ENCODE measurements at regions not wholly inside any gene's neighbourhood (a gene's known extent, or its start where the extent isn't known, plus 50 kb on each side); places are given as distances from the start of the nearest gene placed in this dataset.

- no peak for DNase-seq
Observed at GRCh38 chr15:38696790-38697495, 132.3 kb upstream of the RASGRP1 start.

GRCh38 chr15:38698254-38698653 is 133.6 kb upstream of the RASGRP1 start:
- DNase-seq: no peak

GRCh38 chr15:38699633-38700230 is 135.1 kb upstream of the RASGRP1 start:
- peak; percentile 29 for DNase-seq

GRCh38 chr15:38701149-38701548 is 136.5 kb upstream of the RASGRP1 start:
- no peak for DNase-seq

- DNase-seq: no peak
Observed at GRCh38 chr15:38702178-38702912, 137.7 kb upstream of the RASGRP1 start.

GRCh38 chr15:38705436-38706219 is 141.0 kb upstream of the RASGRP1 start:
- DNase-seq: no peak

- DNase-seq: no peak
Observed at GRCh38 chr15:38706956-38707355, 142.3 kb upstream of the RASGRP1 start.

- DNase-seq: no peak
Observed at GRCh38 chr15:38707802-38708671, 143.4 kb upstream of the RASGRP1 start.

GRCh38 chr15:38708672-38709180 is 144.1 kb upstream of the RASGRP1 start:
- DNase-seq: no peak

- DNase-seq: no peak
Observed at GRCh38 chr15:38709196-38709595, 144.6 kb upstream of the RASGRP1 start.

- DNase-seq: no peak
Observed at GRCh38 chr15:38714309-38715072, 149.9 kb upstream of the RASGRP1 start.

GRCh38 chr15:38720893-38721567 is 156.4 kb upstream of the RASGRP1 start:
- DNase-seq: no peak

- no peak for DNase-seq
Observed at GRCh38 chr15:38721568-38721945, 156.9 kb upstream of the RASGRP1 start.

- DNase-seq: no peak
Observed at GRCh38 chr15:38722236-38722635, 157.6 kb upstream of the RASGRP1 start.

GRCh38 chr15:38724827-38725226 is 160.2 kb upstream of the RASGRP1 start:
- no peak for DNase-seq

- DNase-seq: no peak
Observed at GRCh38 chr15:38726187-38726586, 161.6 kb upstream of the RASGRP1 start.

- no peak for DNase-seq
Observed at GRCh38 chr15:38733331-38733730, 168.7 kb upstream of the RASGRP1 start.

- DNase-seq: no peak
Observed at GRCh38 chr15:38740206-38740605, 175.6 kb upstream of the RASGRP1 start.

- DNase-seq: no peak
Observed at GRCh38 chr15:38743147-38743546, 178.5 kb upstream of the RASGRP1 start.

GRCh38 chr15:38745126-38745525 is 180.5 kb upstream of the RASGRP1 start:
- no peak for DNase-seq

GRCh38 chr15:38745626-38746025 is 181.0 kb upstream of the RASGRP1 start:
- DNase-seq: no peak
